RKO (cell line): ENCODE measurements at regions not wholly inside any gene's neighbourhood (a gene's known extent, or its start where the extent isn't known, plus 50 kb on each side); places are given as distances from the start of the nearest gene placed in this dataset.

Source experiments
- DNase-seq: peaks from one replicate; pipeline ENCODE4 v3.0.0-alpha.2; 2016; ENCODE audit warnings: low spot score

DNA sequence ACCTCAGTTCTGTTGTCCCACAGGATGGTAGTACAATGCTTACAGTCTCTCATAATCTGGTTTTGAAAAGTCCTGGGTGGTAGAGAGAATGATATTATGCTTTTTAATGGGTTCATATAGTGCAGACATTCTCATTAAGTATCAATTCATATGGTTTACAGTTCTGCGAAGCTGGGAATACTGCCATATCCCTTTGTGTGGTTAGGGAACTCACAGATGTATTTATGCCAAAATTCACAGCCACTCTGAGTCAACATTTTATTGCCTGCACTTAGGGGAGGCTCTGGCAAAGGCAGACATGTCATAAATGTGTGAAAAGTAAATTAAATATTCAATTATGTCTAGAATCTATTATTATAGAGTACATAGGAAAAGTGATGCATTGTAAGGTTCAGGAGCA is 808.2 kb downstream of the SUCLG1 start:
- DNase-seq = no peak

DNA sequence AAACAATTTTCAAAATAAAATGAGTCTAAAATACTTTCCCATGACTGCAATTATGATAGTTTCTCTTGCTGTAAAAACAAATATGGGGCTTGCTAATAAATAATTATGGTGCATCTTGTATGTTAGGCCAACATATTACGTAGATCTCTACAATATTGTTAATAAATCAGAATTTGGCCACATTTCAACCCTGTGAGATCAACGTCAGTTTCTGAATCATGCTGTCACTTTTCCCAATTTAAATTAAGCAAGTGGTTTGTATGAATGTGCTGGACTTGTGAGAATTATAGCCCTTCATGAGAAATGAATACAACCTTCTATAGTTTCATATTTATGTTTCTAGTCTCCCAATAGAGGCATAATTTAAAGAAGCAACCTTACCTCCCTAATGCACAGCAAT is 808.9 kb downstream of the SUCLG1 start:
- no peak for DNase-seq

DNA sequence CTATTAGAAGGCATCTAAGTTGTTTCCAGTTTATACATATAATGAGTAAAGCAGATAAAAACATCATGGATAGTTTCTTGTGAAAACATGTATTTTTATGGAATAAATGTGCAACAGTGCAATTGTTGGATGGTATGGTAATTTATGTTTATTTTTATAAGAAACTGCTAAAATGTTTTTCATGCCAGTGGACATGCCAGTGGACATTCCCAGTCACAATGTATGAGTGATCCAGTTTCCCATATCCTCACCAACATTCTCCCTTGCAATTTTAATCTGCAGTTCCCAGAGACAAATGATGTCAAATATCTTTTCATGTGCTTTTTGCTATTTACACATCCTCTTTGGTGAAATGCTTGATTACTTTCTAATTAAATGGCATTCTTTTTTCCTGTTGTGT is 818.6 kb downstream of the SUCLG1 start:
- no peak for DNase-seq

DNA sequence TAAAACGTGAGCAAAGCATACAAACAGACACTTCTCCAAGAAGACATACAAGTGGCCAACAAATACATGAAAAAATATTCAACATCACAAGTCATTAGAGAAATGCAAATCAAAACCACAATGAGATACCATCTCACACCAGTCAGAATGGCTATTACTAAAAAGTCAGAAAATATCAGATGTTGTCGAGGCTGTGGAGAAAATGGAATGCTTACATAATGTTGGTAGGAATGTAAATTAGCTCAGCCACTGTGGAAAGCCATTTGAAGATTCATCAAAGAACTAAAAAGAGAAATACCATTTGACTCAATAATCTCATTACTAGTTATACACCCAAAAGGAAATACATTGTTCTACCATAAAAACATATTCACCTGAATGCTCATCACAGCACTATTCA is 825.7 kb downstream of the SUCLG1 start:
- DNase-seq = no peak

DNA sequence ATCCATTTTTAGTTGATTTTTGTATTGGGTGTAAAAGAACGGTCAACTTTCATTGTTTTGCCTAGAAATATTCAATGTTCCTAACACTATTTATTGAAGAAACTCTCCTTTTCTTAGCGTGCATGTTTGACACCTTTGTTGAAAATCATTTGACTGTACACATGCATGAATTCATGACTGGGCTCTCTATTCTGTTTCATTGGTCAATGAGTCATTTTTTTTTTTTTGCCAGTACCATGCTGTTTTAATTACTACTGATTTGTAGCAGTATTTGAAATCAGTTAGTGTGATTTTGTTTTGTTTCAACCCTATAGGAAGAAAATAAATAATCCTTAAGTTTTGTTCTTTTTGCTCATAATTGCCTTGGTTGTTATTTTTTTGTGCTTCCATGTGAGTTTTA is 828.7 kb downstream of the SUCLG1 start:
- no peak for DNase-seq

DNA sequence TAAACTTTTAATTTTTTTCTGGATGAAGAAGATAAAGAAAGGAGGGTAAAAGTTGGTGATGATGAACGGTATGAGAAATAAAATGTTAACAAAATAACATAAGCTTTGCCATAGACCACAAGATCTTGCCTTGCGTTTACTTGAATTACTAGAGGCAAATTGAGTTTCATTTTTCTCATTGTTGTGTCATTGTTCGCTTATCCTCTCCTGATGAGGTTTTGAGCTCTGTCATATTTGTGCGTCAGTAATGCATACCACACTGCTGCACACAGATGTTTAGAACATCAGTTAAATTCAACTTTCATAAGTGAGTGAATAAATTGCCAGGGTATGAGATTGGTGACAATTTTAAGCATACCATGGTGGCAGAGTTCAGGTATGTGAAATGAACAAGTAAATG is 843.6 kb downstream of the SUCLG1 start:
- no peak for DNase-seq

DNA sequence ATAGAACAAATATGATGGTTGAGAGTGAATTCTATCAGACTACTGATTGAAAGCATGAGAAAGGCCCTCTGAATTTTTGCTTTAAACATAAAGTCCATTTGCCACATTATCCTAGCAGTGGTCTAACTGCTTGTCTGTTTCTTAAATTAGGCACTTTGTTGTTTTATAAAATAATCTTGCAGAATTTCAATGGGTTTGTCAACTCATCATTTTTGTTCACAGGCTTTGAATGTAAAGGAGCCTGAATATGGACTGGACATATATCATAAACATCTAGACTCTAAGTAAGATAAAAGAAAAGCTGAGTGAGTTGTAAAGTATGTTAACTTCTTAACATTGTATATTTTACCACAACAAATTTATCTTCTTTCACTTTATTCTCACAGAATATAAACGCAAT is 845.9 kb downstream of the SUCLG1 start:
- DNase-seq = no peak

DNA sequence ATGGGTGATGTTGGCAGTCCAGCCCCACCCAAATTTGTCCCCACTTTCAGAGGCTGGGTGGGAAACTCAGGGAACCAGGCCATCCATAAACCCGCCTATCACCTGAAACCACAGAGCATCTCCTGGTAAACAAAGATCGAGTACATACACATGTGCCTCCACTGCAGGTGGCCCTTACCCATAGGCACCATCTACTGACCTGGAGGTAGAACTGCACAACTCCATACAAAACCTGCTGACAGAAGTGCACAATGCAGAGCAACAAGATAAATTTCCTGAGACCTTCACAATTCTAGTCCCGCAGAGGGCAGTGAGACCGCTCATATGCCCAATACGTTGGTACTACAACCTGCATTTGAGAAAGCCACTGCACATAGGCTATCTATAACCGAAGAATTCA is 856.3 kb downstream of the SUCLG1 start:
- DNase-seq = peak; percentile 6

DNA sequence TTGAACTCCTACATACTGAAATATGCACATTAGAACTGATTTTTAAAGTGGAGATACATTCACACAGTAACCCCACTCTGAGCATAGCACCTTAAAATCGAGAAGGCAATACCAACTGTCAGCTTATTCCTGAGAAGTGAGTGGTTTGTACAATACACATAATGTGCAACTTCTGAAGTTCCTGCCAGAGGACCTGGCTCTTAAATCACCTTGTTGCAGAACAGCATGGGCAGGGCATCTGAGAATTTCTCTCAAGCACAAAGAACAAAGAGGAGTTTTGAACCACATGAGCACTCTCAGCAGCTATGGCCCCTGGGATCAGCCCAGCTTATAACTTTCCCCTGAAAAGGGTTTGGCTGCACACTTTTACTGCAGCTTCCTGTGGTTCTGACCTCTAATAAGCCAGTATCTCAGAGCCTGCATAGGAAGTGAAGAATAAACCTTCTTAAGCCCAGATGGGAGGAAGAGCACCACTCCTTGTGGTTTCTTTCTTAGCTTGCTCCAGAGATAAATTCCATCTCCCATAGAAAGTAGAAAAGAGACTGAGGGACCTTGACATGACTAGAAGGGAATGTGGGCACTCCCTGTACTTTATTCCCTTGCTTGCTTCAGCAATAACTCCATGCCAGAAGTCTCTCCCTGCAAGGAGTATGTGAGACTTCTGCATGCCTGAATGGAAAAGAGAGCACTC is 862.3 kb downstream of the SUCLG1 start:
- DNase-seq = no peak

DNA sequence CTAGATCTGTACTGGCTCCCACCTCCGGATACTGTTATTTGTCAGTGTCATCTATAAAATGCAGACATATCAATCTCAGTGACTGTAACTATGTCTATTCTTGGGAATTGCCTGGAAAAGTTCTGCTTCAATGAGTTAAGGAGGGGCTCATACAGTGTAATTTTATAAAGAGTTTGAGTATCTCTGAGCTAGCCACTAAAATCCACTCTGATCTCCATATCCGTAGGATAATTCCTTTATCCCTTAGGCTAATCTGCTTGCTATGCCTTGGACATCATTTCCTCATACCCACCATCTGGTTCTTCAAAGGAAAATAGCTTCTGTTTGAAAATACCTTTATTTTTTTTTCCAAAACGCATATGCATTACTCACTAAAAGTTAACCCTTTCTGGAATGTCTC is 863.2 kb downstream of the SUCLG1 start:
- no peak for DNase-seq

DNA sequence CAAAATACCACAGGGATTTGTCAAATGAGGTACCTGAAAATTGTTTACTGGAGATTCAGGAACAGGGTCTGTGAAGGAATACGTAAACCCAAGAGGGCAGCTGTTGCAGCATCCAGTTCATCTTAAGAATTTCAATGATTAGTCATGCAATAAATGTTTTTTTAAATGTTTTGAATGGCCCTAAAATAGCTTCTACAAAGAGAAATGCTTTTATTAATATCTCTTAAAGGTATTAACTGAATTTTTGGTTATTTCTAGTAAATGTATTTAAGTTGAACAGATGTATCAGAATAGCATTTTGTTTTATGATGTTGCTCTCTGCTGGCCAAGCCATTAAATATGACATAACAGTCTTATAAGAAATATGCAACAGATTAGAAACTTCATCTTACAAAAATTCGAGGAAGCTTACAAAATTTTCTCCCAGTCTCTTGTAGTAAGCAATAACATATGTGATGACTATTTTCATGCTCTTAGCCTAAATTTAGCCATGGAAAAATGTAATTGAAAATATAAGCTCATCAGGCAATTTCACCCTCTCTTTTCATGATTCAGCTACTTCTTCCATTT is 863.9 kb downstream of the SUCLG1 start:
- no peak for DNase-seq

DNA sequence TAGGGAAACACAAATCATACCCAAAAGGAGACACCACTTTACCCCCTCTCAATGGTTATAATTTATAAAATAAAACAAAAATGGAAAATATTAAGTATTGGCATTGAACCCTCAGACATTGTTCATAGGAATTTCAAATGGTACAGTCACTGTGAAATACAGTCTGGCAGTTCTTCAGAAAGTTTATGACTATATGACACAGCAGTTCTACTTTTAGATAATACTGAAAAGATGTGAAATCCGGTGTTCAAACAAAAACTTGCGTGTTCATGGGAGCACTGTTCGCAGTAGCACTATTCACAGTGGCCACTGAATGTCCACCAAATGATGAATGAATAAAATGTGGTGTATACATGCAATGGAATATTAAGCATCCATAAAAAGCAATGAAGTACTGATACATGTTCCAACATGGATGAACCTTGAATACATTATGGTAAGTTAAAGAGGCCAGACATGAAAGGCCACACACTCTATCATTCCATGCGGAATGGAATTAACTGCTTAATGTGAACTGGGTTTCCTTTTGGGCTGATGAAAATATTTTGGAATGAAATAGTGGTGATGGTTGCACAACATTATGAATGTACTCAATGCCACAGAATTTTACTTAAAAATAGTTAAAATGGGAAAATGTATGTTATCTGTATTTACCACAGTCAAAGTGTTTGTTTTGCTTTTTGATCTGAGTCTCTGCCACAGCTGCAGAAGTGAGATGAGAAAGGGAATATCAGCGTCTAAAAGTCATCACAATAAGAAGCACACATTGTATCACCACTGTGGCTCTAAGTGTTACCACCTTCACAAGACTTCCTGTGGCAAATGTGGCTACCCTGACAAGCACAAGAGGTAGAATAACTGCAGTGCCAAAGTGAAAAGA is 864.6 kb downstream of the SUCLG1 start:
- no peak for DNase-seq

DNA sequence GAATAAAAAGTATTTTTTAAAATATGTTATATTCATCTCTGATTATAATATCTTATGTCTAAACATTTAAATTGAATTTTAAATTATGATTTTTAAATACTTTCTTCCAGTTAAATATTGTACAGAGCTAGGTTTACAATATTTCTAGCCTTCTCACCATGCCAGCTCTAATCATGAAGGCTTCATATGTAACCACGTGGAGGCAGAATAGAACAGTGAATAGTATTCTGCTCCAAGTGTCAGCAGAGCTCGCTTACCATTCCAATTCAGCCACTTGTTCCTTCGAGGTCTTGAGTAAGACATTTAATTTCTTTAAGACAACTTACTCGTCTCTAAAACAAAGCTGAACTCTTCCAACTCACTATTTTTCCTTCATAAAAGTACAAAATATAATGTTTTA is 871.8 kb downstream of the SUCLG1 start:
- DNase-seq = no peak

DNA sequence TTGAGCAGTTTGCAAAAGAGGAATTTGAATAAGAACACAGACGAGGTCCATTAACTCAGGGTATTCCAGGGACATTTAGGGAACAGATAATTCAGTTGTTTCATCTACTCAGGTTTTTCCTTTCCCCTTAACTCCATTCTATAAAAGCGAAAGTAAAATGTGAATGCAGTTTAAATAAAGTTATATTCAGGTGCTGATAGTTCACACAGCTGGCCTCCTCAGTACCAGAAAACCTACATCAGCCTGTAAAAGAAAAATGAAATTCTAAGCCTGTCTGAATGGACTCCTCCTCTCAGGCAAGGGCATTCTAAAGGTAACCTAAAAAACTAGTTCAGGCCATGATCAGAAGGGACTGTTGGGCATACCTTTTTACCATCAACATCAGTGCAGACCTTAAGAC is 873.8 kb downstream of the SUCLG1 start:
- DNase-seq = no peak

DNA sequence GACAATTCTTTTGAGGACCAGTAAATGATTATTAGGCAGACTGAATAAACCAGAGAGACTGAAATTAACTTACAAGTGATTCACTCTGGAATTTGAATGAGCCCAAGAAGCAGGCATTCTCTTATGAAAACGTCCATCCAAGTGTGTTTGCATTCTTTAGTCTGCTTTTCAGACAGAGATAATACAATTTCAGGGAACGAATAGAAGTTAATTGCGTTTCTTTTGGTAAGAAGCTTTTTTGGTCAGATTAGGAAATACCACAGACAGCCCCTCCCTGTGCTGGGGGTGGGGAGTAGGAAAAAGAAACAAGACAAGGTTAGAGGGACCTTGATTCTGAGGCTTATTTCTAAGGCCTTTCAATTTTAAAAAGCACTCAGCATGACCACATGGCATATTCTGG is 874.4 kb downstream of the SUCLG1 start:
- DNase-seq = no peak

DNA sequence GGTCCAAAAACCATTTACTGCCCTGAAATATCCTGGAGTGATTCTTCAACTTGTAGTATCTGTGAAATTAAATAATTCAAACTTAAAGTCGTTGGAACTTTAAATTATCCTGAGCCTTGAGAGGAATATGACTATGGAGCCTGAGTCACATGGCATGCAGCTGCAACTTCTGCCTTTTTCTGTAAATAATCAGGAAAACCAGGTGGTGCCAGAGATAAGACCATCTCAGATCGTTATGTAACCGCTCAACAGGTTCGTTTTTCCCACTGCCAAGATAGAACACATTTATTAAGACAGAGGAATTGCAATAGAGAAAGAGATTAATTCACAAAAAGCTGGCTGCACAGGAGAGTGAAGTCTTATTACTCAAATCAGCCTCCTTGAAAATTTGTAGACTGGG is 876.5 kb downstream of the SUCLG1 start:
- DNase-seq = no peak

DNA sequence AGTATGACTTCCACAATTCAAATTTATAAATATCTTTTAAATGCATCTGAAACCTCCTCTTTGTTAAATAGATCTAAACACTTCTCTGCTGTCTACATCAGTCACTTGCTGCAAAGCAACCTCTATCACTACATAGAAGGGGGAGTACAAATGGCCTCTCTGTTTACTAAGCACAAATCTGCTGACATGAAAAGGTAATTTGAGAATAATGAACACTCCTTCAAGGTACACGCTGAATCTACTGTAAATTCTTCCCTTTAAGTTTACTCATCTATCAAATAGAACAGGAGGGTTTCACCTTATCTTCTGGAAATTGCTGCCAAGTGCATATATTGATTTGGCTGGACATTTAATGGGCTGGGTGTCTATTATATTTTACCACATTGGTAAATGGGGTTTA is 879.6 kb downstream of the SUCLG1 start:
- no peak for DNase-seq

DNA sequence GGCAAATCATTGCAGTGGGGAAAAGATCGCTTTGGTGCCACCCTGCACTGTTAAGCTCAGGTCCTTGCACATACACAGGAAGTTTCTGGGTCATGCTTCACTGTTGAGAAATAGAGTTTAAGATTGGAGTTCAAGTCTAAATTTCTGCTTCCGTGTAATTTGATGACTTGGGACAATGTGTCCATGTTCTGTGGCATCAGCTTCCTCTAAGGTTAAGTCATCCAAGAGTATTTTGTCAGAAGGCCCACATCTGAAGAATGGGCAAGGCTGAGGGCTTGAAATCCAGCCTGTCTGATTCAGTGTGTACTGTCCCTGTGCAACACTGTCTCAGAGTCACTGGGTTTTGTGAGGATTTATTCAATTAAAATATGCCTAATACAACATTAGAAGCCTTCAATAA is 880.7 kb downstream of the SUCLG1 start:
- no peak for DNase-seq

DNA sequence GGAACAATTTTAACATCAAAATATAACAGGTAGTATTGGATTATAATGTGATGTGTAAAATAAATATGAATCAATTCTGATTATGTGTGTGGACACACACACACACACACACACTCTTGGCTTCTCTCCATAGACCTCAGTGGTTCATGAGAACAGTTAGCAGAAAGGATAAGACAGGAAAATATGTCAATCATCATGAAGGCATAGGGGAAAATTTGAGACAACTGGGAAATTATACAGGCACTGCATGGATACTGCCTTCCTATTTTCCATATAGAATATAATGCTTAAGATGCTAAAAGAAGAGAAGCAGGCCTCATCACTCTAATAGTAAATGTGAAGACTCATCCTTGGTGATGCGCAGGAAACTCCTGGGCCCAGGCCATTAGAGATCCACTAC is 884.5 kb downstream of the SUCLG1 start:
- DNase-seq = no peak

DNA sequence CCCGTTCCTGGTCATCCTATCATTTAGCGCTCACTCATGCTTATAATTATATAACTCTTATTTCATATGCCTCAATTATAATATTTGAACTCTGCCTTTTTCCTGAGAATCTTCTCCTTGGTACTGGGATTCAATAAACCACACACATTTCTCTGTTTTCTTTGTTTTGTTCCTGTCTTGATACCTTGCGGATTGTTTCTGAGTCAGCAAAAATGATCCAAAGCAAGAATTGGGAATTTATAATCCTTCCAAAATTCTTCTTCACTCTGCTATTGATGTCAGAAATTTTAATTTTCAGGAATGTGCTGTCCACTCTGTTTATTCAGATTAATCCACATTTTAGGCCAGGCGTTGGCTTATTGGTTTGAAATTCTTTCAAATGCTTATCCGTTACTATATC is 886.0 kb downstream of the SUCLG1 start:
- no peak for DNase-seq

DNA sequence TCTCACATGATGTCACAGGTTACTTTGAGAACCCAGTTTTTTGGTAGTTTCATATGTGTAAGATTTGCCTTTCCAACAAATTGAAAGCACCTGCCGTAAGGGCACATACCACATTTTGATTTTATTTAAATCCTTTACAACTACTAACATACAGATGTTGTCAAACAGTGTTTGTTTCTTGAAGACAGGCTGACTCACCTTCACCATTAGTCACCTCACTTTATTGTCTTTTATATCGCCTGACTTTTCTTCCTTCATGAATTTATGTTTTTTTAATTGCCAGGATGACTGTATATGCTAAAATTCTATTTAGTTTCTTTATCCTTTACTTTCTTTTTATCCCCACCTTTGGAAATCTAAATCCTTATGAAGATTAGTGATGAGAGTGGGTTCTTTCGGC is 886.7 kb downstream of the SUCLG1 start:
- no peak for DNase-seq

DNA sequence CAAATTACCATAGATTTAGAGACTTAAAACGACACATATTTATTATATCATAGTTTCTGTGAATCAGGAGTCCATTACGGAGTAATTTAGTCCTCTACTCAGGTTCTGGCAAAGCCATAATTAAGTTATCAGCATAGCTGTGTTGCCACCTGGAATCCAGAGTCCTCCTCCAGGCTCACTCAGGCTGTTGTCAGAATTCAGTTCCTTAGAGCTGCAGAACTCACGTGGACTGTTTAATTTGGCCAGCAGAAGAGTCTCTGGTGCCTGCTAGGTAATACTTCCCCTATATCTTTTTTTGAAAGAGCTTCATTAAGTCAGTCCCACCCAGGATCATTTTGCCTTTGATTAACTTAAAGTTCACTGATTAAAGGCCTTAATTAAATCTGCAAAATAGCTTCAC is 891.5 kb downstream of the SUCLG1 start:
- no peak for DNase-seq

DNA sequence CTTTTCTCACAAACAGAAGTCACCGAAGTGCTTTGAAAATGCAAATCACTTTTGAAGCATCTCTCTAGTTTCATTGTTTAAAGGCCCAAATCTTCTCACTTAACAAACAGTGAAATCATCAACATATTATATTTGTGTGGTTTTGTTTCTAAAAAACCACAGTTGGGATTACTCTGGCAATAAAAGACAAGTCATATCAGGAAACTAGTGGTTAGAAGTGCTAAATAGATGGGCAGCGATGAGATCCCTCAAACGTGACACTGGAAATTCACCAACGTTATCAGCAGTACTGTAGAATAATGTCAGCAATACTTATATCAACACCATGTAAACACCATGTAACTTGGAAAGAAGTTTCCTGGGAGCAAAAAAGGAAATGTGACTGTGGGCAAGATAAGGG is 893.5 kb downstream of the SUCLG1 start:
- DNase-seq = no peak
